ENCODE measurements at regions not wholly inside any gene's neighbourhood (a gene's known extent, or its start where the extent isn't known, plus 50 kb on each side); places are given as distances from the start of the nearest gene placed in this dataset.

- BruUV-seq (replicated peaks) = no TSS peak
- TF ChIP-seq ZEB1 (IDR thresholded peaks at IDR 0.05; ENCODE audit: insufficient replicate concordance, low read depth) (no peak), ISX (CRISPR knock-in tag; conservative IDR thresholded peaks at IDR 0.05) (no peak), HDAC6 (IDR thresholded peaks at IDR 0.05; ENCODE audit: low read depth, low read length) (no peak), TCF7L2 (IDR thresholded peaks at IDR 0.05; ENCODE audit: low read depth, low read length) (no peak), RBAK (CRISPR knock-in tag; IDR thresholded peaks at IDR 0.05) (no peak), CBFB (CRISPR knock-in tag; IDR thresholded peaks at IDR 0.05) (no peak)
- ChIA-PET POLR2A (no interaction called here), CTCF (ENCODE audit: low intra/inter-chr PET ratio, low total read pairs) (no interaction called here)
- WGBS (ENCODE audit: low lambda C conversion rate) = 98% methylated on average over 7 of the region's 7 CpGs
- H4K20me1 ChIP-seq (ENCODE audit: insufficient read depth, low read length) = no peaks in the 10 kb centered on the region
- H2AFZ ChIP-seq (ENCODE audit: low read length) = no peak overlapping the region
- no peaks in the 10 kb centered on the region for H3K79me2 ChIP-seq (ENCODE audit: insufficient read depth, low read length)
- ATAC-seq (no peak), DNase-seq (ENCODE audit: low spot score) (no peak), FAIRE-seq (no peak)
- H3K27ac ChIP-seq (ENCODE audit: extremely low read length, insufficient read depth, low read length) = no peak overlapping the region
- no peak overlapping the region for H3K4me3 ChIP-seq (replicated peaks in 1 of 3; ENCODE audit: insufficient read depth in 1 of 3, low read depth in 2 of 3, low read length in 3 of 3)
- in situ Hi-C loops (cut with HindIII; ENCODE audit: extremely low pct_ligation_motif_present, low pct_unique_long_range_greater_than_20kb) (no loop called here), intact Hi-C loops (cut with micrococcal nuclease; ENCODE audit: unreplicated experiment) (no loop called here)
- H3K4me1 ChIP-seq (ENCODE audit: insufficient read depth, low read length) = no peaks in the 10 kb centered on the region
- no peaks in the 10 kb centered on the region for H3K9me3 ChIP-seq (ENCODE audit: low read length)
- H3K9ac ChIP-seq (ENCODE audit: insufficient read depth, low read depth, low read length) = no peak overlapping the region
- H3K36me3 ChIP-seq (replicated peaks in 1 of 2; ENCODE audit: control insufficient read depth in 1 of 2, insufficient read depth in 2 of 2, low read length in 2 of 2) = peaks cover 12 to 40% of the 10 kb centered on the region in 2 experiments
- no peaks in the 10 kb centered on the region for H3K27me3 ChIP-seq (ENCODE audit: control insufficient read depth in 1 of 2, insufficient read depth in 2 of 2, low read length in 2 of 2)
- H3K4me2 ChIP-seq (ENCODE audit: low read depth, low read length) = no peak overlapping the region
Measured at GRCh38 chr6:144797881-144798589, 512.9 kb downstream of the UTRN start.

GRCh38 chr6:144804246-144804790 is 519.2 kb downstream of the UTRN start:
- in situ Hi-C loops (cut with HindIII; ENCODE audit: extremely low pct_ligation_motif_present, low pct_unique_long_range_greater_than_20kb) = no loop called here
- Histone ChIP-seq H3K79me2 (ENCODE audit: insufficient read depth, low read length) (no peaks in the 10 kb centered on the region), H3K4me2 (ENCODE audit: low read depth, low read length) (no peak overlapping the region), H3K27ac (ENCODE audit: extremely low read length, insufficient read depth, low read length) (no peak overlapping the region), H3K27me3 (ENCODE audit: control insufficient read depth in 1 of 2, insufficient read depth in 2 of 2, low read length in 2 of 2) (no peaks in the 10 kb centered on the region), H3K9ac (ENCODE audit: insufficient read depth, low read depth, low read length) (no peak overlapping the region), H3K36me3 (replicated peaks in 1 of 2; ENCODE audit: control insufficient read depth in 1 of 2, insufficient read depth in 2 of 2, low read length in 2 of 2) (peaks cover 4 to 29% of the 10 kb centered on the region in 2 experiments), H3K9me3 (ENCODE audit: low read length) (no peaks in the 10 kb centered on the region), H4K20me1 (ENCODE audit: insufficient read depth, low read length) (no peaks in the 10 kb centered on the region), H2AFZ (ENCODE audit: low read length) (no peak overlapping the region), H3K4me1 (ENCODE audit: insufficient read depth, low read length) (no peaks in the 10 kb centered on the region), H3K4me3 (replicated peaks in 1 of 3; ENCODE audit: insufficient read depth in 1 of 3, low read depth in 2 of 3, low read length in 3 of 3) (no peak overlapping the region)
- ChIA-PET CTCF (ENCODE audit: low intra/inter-chr PET ratio, low total read pairs) (no interaction called here), POLR2A (no interaction called here)
- ATAC-seq (no peak), FAIRE-seq (no peak), DNase-seq (ENCODE audit: low spot score) (no peak)
- BruUV-seq (replicated peaks) = no TSS peak
- intact Hi-C loops (cut with micrococcal nuclease; ENCODE audit: unreplicated experiment) = no loop called here
- TF ChIP-seq GFI1 (CRISPR knock-in tag; IDR thresholded peaks at IDR 0.05; ENCODE audit: borderline replicate concordance) (no peak), ETV5 (CRISPR knock-in tag; IDR thresholded peaks at IDR 0.05; ENCODE audit: borderline replicate concordance) (no peak), REPIN1 (CRISPR knock-in tag; IDR thresholded peaks at IDR 0.05; ENCODE audit: borderline replicate concordance, low read depth) (no peak), HINFP (CRISPR knock-in tag; IDR thresholded peaks at IDR 0.05; ENCODE audit: low read depth) (no peak), ZNF619 (CRISPR knock-in tag; IDR thresholded peaks at IDR 0.05) (no peak), ZNF232 (CRISPR knock-in tag; IDR thresholded peaks at IDR 0.05; ENCODE audit: borderline replicate concordance) (no peak), REXO4 (CRISPR knock-in tag; IDR thresholded peaks at IDR 0.05; ENCODE audit: borderline replicate concordance) (no peak), LBX2 (CRISPR knock-in tag; IDR thresholded peaks at IDR 0.05; ENCODE audit: borderline replicate concordance) (no peak), RNF219 (CRISPR knock-in tag; IDR thresholded peaks at IDR 0.05) (no peak)

All from HepG2 (cell line).